ENCODE measurements at regions not wholly inside any gene's neighbourhood (a gene's known extent, or its start where the extent isn't known, plus 50 kb on each side); places are given as distances from the start of the nearest gene placed in this dataset.

GRCh38 chr20:37643400-37643799 is 50.4 kb upstream of the CTNNBL1 start:
- DNase-seq (ENCODE audit: low spot score): no peak

- no peak for DNase-seq (ENCODE audit: low spot score)
Measured at GRCh38 chr20:37642246-37642645, 51.6 kb upstream of the CTNNBL1 start.

GRCh38 chr20:37640600-37641561 is 52.9 kb upstream of the CTNNBL1 start:
- DNase-seq (ENCODE audit: low spot score): no peak

- DNase-seq (ENCODE audit: low spot score): no peak
Measured at GRCh38 chr20:37638527-37638926, 55.3 kb upstream of the CTNNBL1 start.

GRCh38 chr20:37636977-37637376 is 56.9 kb upstream of the CTNNBL1 start:
- no peak for DNase-seq (ENCODE audit: low spot score)

- no peak for DNase-seq (ENCODE audit: low spot score)
Measured at GRCh38 chr20:37636212-37636975, 57.4 kb upstream of the CTNNBL1 start.

GRCh38 chr20:37630993-37631392 is 62.8 kb upstream of the CTNNBL1 start:
- no peak for DNase-seq (ENCODE audit: low spot score)

GRCh38 chr20:37630166-37630565 is 63.7 kb upstream of the CTNNBL1 start:
- no peak for DNase-seq (ENCODE audit: low spot score)

- DNase-seq (ENCODE audit: low spot score): no peak
Measured at GRCh38 chr20:37627767-37628130, 66.1 kb upstream of the CTNNBL1 start.

- peak; percentile 33 for DNase-seq (ENCODE audit: low spot score)
Measured at GRCh38 chr20:37627060-37627766, 66.6 kb upstream of the CTNNBL1 start.

- no peak for DNase-seq (ENCODE audit: low spot score)
Measured at GRCh38 chr20:37624963-37625362, 68.9 kb upstream of the CTNNBL1 start.

- no peak for DNase-seq (ENCODE audit: low spot score)
Measured at GRCh38 chr20:37622728-37623127, 71.1 kb upstream of the CTNNBL1 start.

GRCh38 chr20:37619496-37619895 is 74.3 kb upstream of the CTNNBL1 start:
- no peak for DNase-seq (ENCODE audit: low spot score)

GRCh38 chr20:37616110-37616425 is 77.8 kb upstream of the CTNNBL1 start:
- DNase-seq (ENCODE audit: low spot score): no peak

GRCh38 chr20:37615340-37616109 is 78.3 kb upstream of the CTNNBL1 start:
- peak; percentile 34 for DNase-seq (ENCODE audit: low spot score)

- DNase-seq (ENCODE audit: low spot score): no peak
Measured at GRCh38 chr20:37611852-37612251, 82.0 kb upstream of the CTNNBL1 start.

- no peak for DNase-seq (ENCODE audit: low spot score)
Measured at GRCh38 chr20:37611346-37611745, 82.5 kb upstream of the CTNNBL1 start.

- DNase-seq (ENCODE audit: low spot score): no peak
Measured at GRCh38 chr20:37610203-37610798, 82.6 kb upstream of the BLCAP start.

- no peak for DNase-seq (ENCODE audit: low spot score)
Measured at GRCh38 chr20:37602634-37603033, 75.0 kb upstream of the BLCAP start.

- DNase-seq (ENCODE audit: low spot score): no peak
Measured at GRCh38 chr20:37600486-37600885, 72.8 kb upstream of the BLCAP start.

GRCh38 chr20:37598575-37599342 is 71.1 kb upstream of the BLCAP start:
- no peak for DNase-seq (ENCODE audit: low spot score)
